ENCODE measurements at regions not wholly inside any gene's neighbourhood (a gene's known extent, or its start where the extent isn't known, plus 50 kb on each side); places are given as distances from the start of the nearest gene placed in this dataset.

DNA sequence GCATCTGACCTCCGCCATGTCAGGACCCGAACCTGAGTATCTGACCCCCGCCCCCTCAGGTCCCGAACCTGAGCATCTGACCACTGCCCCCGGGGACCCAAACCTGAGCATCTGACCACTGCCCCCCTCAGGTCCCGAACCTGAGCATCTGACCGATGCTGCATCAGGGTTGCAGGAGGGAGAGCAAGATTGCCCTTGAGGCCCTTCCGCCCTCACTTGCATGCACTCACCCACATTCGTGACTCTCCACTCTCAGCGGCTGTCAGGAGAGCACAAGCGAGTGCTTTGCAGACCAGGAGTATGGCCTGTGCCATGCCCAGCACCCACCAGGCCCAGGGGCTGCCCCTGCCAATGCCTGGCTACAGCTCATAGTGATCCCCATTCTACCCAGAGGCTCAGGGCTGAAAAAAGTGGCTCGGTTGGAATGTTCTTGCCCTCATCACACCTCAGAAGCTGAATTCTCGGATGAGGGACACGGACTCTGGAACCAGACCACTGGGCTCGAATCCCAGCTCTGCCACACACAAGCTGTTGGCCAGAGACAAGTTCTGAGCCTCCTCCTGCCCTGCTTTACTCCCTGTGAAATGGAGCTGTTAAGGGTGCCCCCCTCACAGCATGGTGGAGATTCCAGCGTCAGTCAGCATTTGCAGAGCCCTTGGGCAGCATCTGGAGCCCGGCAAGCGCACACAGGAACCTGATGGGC lies 82.1 kb downstream of the DLL1 start:
- TF ChIP-seq, protein P1, sequence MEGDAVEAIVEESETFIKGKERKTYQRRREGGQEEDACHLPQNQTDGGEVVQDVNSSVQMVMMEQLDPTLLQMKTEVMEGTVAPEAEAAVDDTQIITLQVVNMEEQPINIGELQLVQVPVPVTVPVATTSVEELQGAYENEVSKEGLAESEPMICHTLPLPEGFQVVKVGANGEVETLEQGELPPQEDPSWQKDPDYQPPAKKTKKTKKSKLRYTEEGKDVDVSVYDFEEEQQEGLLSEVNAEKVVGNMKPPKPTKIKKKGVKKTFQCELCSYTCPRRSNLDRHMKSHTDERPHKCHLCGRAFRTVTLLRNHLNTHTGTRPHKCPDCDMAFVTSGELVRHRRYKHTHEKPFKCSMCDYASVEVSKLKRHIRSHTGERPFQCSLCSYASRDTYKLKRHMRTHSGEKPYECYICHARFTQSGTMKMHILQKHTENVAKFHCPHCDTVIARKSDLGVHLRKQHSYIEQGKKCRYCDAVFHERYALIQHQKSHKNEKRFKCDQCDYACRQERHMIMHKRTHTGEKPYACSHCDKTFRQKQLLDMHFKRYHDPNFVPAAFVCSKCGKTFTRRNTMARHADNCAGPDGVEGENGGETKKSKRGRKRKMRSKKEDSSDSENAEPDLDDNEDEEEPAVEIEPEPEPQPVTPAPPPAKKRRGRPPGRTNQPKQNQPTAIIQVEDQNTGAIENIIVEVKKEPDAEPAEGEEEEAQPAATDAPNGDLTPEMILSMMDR (IDR thresholded peaks at IDR 0.05; ENCODE audit: poor library complexity), result no peak
- no peak for TF ChIP-seq EZH2phosphoT487 (IDR thresholded peaks at IDR 0.05; ENCODE audit: low read depth, severe bottlenecking, unreplicated experiment)
- no peak for TF ChIP-seq EZH2 (IDR thresholded peaks at IDR 0.05; ENCODE audit: borderline replicate concordance)
